GM21576 (cell line): ENCODE measurements at regions not wholly inside any gene's neighbourhood (a gene's known extent, or its start where the extent isn't known, plus 50 kb on each side); places are given as distances from the start of the nearest gene placed in this dataset.
"Not testable (repeated sequence)": the region's sequence is repeated elsewhere in the genome, so short reads cannot be mapped to it uniquely, and the experiment has no call there.

Experiments used
- ATAC-seq: cut with Tn5 transposase; IDR thresholded peaks from one replicate; pipeline ENCODE4 v1.9.1; 2021; ENCODE audit warnings: mild to moderate bottlenecking, moderate library complexity; ENCODE audit not compliant: unreplicated experiment

DNA sequence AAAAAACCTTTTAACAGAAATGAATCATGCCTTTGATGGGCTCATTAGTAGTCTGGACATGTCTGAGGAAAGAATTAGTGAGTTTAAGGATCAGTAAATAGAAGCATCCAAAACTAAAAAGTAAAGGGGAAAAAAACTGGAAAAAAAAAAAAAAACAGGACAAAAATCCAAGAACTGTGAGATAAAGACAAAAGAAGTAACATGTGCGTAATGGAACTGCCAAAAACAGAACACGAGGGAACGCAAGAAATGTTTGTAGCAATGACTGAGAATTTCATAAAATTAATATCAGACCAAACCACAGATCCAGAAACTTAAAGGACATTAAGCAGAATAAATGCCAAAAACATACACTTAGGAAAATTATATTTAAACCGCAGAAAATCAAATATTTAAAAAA lies 77.4 kb downstream of the MS4A13 start:
- no peak for ATAC-seq

DNA sequence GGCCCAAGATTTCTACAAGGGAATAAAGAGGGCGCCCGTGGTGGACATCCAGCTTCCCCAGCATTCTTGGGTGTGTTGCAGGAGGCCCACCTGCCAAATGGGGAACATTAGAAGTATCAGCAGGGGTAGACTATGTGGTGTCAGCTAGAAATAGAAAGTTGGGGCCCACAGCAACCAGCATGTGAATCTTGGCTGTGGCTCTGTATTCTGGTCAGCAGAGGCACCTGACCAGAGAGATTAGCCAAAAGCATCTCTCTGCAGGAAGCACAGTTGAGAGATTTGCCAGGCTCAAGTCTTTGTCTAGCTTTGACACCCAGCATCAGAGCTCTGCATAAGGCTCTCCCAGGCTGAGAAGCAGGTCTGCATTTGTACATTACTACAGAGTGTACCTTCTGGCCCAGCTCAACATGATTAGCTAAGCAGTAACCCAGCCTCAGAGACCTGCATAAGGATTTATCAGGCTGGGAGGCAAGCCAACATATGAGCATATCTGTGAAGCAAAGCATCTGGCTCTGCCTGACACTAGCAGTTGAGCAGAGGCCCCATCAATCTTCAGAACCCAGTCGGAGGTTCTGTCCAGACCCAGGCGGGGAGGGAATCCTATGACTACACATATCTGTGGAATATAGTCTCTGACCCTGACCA lies 79.9 kb downstream of the MS4A13 start:
- no peak for ATAC-seq

DNA sequence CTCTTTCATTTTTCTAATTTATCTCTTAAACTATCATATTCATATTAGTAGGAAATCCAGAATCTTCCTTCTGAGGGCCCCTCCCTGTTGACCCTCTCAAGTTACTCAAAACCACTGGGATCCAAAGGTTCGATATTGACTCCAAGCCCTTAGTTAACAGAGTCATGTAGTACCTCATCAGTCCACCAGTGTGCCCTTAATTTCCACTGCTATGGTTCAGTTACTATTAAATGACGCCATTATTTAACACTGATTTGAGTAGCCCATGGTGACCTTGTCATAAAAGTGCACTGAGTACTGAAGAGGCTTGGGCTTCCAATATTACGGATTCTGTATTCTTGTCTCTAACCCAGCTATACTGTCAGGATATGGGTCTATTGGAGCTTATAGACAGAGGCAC lies 91.9 kb upstream of the MS4A8 start:
- ATAC-seq = no peak

DNA sequence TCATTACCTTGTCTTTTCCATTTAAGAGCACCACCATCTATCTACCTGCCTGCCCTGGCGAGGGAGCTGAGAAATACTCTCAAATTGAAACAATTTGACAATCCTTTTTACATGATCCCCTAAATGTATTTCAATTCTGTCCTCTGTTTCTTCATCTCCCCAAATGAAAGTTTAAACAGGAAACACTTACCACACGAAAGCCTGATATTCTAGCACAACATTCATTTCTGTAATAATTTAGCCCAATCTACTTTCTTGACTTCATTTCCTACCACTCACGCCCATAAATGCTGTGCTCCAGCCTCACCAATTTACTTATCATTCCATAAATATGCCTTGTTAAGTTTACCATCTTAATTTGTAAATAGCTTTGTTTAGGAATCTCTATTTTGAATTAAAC lies 89.8 kb upstream of the MS4A8 start:
- ATAC-seq = no peak

DNA sequence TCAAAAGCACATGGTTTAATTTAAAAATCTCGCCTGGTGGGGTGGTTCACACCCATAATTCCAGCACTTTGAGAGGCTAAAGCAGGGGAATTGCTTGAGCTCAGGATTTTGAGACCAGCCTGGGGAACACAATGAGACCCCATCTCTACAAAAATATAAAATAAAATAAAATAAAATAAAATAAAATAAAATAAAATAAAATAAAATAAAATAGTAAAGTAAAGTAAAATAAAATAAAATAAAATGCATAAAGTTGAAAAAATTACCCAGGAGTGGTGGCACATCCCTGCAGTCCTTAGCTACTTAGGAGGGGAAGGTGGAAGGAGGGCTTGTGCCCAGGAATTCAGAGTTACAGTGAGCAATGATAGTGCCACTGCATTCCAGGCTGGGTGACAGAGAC lies 88.7 kb upstream of the MS4A8 start:
- no peak for ATAC-seq

DNA sequence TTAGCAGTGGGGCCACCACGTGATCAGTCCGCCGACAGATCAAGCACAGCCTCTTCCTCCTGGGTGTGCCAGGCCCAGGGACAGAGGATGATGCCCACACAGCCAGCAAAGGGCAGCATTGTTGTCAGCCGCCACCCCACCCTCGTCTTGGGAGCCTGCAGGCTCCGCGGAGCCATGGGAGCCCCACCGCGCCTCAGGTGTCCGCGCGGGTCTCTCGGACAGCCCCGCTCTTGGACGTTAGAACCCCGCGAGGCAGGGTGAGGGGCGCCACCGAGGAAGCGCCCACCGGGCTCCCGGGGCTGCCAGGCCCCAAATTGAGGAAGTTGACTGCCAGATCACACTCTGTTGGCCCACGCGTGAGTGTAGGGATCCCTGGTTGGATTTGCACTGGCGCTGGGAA lies 83.9 kb upstream of the MS4A8 start:
- ATAC-seq = no peak

DNA sequence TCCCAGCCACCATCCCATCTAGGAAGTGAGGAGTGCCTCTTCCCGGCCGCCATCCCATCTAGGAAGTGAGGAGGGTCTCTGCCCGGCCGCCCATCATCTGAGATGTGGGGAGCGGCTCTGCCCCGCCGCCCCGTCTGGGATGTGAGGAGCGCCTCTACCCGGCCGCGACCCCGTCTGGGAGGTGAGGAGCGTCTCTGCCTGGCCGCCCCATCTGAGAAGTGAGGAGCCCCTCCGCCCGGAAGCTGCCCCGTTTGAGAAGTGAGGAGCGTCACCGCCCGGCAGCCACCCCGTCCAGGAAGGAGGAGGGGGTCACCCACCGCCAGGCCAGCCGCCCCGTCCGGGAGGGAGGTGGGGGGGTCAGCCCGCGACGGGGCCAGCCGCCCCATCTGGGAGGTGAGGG lies 77.5 kb upstream of the MS4A8 start:
- not testable (repeated sequence) for ATAC-seq

DNA sequence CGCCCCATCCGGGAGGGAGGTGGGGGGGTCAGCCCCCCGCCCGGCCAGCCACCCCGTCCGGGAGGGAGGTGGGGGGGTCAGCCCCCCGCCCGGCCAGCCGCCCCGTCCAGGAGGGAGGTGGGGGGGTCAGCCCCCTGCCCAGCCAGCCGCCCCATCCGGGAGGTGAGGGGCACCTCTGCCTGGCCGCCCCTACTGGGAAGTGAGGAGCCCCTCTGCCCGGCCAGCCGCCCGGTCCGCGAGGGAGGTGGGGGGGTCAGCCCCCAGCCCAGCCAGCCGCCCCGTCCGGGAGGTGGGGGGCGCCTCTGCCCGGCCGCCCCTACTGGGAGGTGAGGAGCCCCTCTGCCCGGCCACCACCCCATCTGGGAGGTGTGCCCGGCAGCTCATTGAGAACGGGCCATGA lies 76.6 kb upstream of the MS4A8 start:
- not testable (repeated sequence) for ATAC-seq

DNA sequence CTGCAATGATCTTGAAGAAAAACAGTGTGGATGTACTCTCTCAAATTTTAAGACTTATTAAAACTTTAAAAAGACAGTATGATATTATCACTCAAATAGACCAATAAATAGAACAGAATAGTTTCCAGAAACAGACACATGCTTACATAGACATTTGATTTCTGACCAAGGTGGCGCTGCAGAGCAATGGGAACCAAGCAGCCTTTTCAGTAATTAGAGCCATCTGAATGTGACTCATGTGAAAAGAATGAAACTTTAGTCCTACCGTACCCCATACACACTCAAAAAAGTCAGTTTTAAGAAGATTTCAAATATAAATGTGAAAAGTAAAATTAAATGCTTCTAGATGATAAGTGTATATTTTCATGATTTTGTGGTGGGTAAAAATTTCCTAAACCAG lies 74.2 kb upstream of the MS4A8 start:
- ATAC-seq = no peak

DNA sequence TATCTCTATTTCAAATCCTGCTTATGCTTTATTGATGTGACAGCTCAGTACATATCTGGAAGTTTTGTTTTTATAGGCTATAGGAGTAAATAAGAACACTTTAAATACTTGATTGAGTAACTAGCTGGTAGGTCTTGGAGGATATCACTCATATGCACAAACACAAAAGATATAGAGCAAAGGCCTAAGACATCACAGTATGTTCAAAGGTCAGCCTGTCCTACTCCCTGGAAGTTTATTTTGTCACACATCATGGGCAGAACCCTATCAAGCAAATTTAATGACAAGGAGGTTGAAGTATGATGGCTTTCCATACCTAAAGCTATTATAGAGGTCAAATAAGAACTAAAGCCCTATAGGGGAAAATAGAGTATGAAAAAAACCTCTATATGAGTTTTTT lies 70.0 kb upstream of the MS4A8 start:
- no peak for ATAC-seq

DNA sequence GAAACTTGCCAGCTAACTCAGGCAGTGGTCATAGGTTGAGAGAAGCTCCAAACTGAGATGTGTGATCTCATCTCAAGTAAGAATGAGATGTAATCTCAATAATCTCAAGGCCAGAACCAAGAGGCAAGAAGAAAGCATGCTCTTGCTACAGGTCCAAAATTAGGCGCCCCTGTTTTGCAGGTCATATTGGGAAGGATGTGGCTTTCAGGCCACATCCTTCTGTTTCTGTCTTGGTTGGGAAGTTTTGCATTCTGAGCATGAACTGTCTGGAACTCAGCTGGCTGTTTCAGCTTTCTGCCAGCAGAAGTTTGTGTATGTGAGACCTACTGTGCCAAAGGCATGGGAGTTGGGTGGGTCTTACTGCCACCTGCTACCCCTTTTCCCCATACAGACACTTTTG lies 67.5 kb upstream of the MS4A8 start:
- ATAC-seq = no peak

DNA sequence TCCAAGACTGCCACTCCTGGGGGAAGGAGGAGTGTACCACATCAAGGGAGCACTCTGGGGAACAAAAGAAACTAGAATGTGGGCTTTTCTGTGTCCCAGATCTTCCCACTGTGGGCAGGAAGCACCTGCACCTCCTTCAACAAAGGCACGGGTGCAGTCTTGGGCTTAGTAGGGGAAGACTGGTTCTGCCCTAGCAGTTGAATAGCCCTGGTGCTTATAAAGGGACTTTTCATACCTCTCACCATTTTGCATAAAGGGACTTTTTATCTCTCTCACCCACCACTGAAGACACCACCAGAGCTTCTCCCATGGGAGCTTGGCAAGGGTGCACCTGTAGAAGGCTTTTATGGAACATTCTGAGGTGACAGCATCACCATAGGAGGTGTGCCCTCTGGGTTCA lies 65.8 kb upstream of the MS4A8 start:
- ATAC-seq = peak; percentile 65

DNA sequence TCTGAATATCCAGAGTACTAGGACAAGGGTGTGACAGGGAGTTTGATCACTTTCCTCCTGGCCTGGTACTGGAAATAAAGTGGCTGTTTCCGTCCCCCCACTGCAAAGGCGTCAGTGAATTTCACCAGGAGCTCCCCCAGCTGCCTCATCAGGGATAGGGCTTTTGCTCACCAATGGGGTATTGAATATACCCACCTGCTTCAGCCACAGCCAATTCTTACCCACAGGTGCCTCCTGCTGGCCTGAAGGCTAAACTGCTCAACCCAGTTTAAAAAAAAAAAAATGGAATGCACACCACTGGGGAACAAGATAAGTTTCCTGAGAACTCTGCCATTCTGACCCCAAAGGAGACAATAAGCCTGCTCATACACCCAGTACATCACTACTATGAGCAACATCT lies 65.3 kb upstream of the MS4A8 start:
- ATAC-seq = peak; percentile 55

DNA sequence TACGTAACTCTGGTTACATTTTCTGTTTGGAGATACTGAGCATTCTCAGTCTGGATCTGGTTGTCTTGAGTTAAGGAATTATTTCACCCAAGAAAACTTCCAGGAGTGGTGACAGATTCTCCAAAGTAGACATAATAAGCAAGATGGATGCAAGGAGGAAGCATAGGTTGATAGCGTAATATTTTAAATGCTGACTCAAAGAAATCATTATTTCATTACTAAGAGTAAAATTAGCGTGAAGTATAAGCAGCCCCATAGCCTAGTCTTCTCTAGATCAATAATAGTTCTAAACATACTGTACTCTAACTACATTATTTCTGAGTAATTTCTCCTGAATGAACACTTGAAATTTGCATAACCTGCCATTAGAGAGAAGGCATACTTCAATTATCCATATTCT lies 57.5 kb upstream of the MS4A8 start:
- no peak for ATAC-seq

DNA sequence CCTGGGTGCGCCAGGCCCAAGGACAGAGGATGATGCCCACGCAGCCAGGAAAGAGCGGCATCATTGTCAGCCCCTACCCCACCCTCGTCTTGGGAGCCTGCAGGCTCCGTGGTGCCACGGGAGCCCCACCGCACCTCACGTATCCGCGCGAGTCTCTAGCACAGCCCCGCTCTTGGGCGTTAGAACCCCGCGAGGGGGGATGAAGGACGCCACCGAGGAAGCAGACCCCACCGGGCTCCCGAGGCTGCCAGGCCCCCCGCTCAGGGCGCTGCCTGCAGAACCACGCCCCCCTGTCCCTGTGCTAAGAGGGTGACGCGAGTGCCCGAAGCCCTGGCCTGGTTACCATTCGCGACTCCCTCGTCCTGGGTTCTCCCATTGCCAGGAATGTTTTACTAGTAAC lies 52.3 kb upstream of the MS4A8 start:
- no peak for ATAC-seq
